ENCODE measurements at regions not wholly inside any gene's neighbourhood (a gene's known extent, or its start where the extent isn't known, plus 50 kb on each side); places are given as distances from the start of the nearest gene placed in this dataset.

DNA sequence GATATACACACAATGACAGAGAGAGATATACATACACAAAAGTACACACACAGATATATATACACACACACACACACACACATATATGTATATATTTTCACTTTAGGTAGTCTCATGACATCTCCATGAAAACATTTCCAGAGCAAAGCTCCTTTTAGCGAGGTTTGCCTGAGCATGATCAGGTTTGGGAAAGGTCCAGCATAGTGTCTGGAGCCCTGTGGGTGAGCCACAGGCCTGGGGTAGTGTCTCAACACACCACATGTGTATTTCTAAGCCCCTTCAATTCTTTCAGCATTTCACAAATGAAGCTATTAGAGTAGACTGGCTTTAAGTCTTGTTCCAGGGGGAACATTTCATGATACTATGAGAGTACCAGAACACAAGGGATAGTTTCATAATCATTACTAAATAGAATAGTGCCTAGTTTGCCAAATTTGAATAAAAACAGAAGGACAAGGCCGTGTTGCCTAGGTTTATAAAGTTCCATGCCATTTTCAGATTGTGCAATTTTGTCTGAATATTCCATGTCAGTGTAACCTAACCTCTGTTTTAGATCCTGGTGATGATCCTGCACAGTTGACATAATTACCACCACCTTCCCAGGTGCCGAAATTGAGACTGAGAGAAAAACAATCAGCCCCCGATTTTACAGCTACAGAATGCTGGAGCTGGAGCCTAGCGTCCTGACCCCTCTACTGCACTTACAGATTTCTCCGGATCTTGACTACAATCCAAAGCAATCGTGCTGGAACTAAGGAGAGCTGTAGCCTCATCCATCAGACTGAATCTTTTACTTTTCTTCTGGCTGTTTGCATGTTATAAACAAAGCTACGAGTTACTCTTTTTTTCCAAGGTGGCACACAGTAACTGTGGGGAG is 332.7 kb downstream of the CYRIA start:
- Histone ChIP-seq H3K27ac (no peak overlapping the region), H2AFZ (peak overlapping the region; percentile 13), H3K4me2 (ENCODE audit: low read length) (no peak overlapping the region), H3K27me3 (ENCODE audit: control insufficient read depth, insufficient read depth, low read length) (no peaks in the 10 kb centered on the region), H3K4me1 (no peaks in the 10 kb centered on the region), H3K9ac (no peak overlapping the region), H3K9me3 (ENCODE audit: control insufficient read depth, low read length) (no peaks in the 10 kb centered on the region), H3K79me2 (no peaks in the 10 kb centered on the region), H3K36me3 (ENCODE audit: control insufficient read depth, insufficient read depth, low read length) (no peaks in the 10 kb centered on the region), H3K4me3 (ENCODE audit: low read depth, low read length) (no peak overlapping the region)
- TF ChIP-seq, protein P1, sequence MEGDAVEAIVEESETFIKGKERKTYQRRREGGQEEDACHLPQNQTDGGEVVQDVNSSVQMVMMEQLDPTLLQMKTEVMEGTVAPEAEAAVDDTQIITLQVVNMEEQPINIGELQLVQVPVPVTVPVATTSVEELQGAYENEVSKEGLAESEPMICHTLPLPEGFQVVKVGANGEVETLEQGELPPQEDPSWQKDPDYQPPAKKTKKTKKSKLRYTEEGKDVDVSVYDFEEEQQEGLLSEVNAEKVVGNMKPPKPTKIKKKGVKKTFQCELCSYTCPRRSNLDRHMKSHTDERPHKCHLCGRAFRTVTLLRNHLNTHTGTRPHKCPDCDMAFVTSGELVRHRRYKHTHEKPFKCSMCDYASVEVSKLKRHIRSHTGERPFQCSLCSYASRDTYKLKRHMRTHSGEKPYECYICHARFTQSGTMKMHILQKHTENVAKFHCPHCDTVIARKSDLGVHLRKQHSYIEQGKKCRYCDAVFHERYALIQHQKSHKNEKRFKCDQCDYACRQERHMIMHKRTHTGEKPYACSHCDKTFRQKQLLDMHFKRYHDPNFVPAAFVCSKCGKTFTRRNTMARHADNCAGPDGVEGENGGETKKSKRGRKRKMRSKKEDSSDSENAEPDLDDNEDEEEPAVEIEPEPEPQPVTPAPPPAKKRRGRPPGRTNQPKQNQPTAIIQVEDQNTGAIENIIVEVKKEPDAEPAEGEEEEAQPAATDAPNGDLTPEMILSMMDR (IDR thresholded peaks at IDR 0.05): no peak

DNA sequence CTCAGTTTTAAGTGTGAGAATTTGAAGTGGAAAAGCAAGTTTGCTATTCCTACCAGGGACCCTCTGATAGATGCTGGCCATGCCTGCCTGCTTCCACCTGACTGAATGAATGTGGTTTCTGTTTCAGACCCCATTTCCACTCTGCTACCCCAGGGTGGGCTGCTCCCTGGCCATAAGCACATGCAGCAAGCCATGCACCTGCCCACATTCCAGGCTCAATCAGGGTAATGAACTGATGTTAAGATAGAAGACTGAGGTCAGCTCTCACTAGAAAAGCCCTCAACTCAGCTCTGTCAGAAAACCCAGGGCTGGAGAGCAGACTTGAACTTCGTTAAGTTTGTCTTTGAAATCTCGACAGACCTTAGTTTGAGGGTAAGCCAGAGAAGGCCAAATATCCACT is 333.9 kb downstream of the CYRIA start:
- Histone ChIP-seq H3K27me3 (ENCODE audit: control insufficient read depth, insufficient read depth, low read length) (no peaks in the 10 kb centered on the region), H3K9ac (no peak overlapping the region), H3K36me3 (ENCODE audit: control insufficient read depth, insufficient read depth, low read length) (no peaks in the 10 kb centered on the region), H3K4me1 (no peaks in the 10 kb centered on the region), H3K4me3 (ENCODE audit: low read depth, low read length) (no peak overlapping the region), H3K79me2 (no peaks in the 10 kb centered on the region), H2AFZ (no peak overlapping the region), H3K4me2 (ENCODE audit: low read length) (no peak overlapping the region), H3K27ac (no peak overlapping the region), H3K9me3 (ENCODE audit: control insufficient read depth, low read length) (no peaks in the 10 kb centered on the region)
- TF ChIP-seq, protein P1 (IDR thresholded peaks at IDR 0.05): no peak

DNA sequence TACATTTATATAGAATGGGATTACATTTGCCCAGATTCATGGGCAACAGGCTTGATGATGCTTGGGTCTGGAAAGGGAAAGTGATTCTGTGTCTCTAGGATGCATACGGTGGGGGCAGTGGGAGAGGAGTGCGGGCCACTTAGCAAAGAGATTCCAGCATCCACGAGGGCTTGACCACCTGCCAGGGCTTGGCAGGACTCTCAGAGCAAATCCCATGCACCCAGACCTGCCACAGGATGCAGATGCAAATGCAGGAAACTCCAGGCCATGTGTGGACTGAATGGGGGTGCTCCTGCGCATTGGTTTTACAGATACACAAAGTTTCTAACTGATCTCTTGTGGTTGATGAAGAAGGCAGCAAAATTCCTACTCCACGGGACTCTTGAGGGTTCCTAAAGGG is 334.7 kb downstream of the CYRIA start:
- Histone ChIP-seq H3K27me3 (ENCODE audit: control insufficient read depth, insufficient read depth, low read length) (no peaks in the 10 kb centered on the region), H3K27ac (no peak overlapping the region), H3K79me2 (no peaks in the 10 kb centered on the region), H2AFZ (no peak overlapping the region), H3K36me3 (ENCODE audit: control insufficient read depth, insufficient read depth, low read length) (no peaks in the 10 kb centered on the region), H3K4me3 (ENCODE audit: low read depth, low read length) (no peak overlapping the region), H3K4me2 (ENCODE audit: low read length) (no peak overlapping the region), H3K9me3 (ENCODE audit: control insufficient read depth, low read length) (no peaks in the 10 kb centered on the region), H3K9ac (no peak overlapping the region), H3K4me1 (no peaks in the 10 kb centered on the region)
- TF ChIP-seq, protein P1 (IDR thresholded peaks at IDR 0.05): no peak

DNA sequence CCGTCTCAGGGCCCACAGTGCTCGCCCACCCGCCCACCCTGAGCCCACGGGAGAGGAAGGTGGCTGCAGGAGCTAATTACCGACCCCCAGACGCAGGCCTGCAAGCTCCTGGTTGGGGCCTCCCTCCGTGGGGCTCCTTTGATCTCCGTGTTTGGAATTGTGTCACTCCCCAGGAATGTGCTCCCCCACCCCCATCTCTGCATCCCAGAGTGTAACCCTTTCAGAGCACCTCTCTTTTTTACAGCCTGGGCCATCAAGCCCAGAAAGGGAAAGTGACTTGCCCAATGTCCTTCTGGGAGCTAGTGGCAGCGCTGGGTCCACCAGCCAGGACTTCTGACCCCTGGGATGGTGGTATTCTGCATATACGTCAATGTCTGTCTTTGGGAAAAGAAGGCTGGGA is 335.1 kb downstream of the CYRIA start:
- TF ChIP-seq, protein P1 (IDR thresholded peaks at IDR 0.05): no peak
- no peaks in the 10 kb centered on the region for H3K36me3 ChIP-seq (ENCODE audit: control insufficient read depth, insufficient read depth, low read length)
- no peaks in the 10 kb centered on the region for H3K4me1 ChIP-seq
- no peak overlapping the region for H3K27ac ChIP-seq
- no peak overlapping the region for H3K9ac ChIP-seq
- no peaks in the 10 kb centered on the region for H3K79me2 ChIP-seq
- no peaks in the 10 kb centered on the region for H3K27me3 ChIP-seq (ENCODE audit: control insufficient read depth, insufficient read depth, low read length)
- H3K9me3 ChIP-seq (ENCODE audit: control insufficient read depth, low read length): no peaks in the 10 kb centered on the region
- no peak overlapping the region for H3K4me2 ChIP-seq (ENCODE audit: low read length)
- no peak overlapping the region for H2AFZ ChIP-seq
- no peak overlapping the region for H3K4me3 ChIP-seq (ENCODE audit: low read depth, low read length)

DNA sequence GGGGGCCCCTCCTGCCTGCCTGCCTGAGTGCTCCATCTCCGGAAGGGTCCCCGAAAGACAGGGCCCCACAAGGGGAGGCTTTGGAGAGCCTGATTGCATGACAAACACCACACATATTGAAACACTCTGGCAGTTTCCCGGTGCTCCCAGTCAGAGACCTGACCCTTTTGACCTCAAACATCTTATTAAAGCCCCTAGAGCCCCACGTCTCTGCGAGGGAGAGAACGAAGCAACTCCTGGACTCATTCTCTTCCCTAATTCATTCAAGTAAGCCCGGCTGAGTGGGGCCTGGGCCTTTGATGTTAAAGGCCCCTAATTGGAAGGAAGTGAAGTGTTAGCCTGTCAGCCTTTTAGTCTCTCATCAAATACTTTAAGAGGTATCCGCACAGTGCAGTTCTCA is 335.6 kb downstream of the CYRIA start:
- no peak overlapping the region for H3K27ac ChIP-seq
- H3K9ac ChIP-seq: no peak overlapping the region
- H3K9me3 ChIP-seq (ENCODE audit: control insufficient read depth, low read length): no peaks in the 10 kb centered on the region
- TF ChIP-seq, protein P1 (IDR thresholded peaks at IDR 0.05): no peak
- H3K36me3 ChIP-seq (ENCODE audit: control insufficient read depth, insufficient read depth, low read length): no peaks in the 10 kb centered on the region
- no peaks in the 10 kb centered on the region for H3K27me3 ChIP-seq (ENCODE audit: control insufficient read depth, insufficient read depth, low read length)
- no peak overlapping the region for H3K4me3 ChIP-seq (ENCODE audit: low read depth, low read length)
- no peaks in the 10 kb centered on the region for H3K4me1 ChIP-seq
- H3K79me2 ChIP-seq: no peaks in the 10 kb centered on the region
- H2AFZ ChIP-seq: no peak overlapping the region
- H3K4me2 ChIP-seq (ENCODE audit: low read length): no peak overlapping the region
